Suppressor macrophage (primary cell): ENCODE measurements at regions not wholly inside any gene's neighbourhood (a gene's known extent, or its start where the extent isn't known, plus 50 kb on each side); places are given as distances from the start of the nearest gene placed in this dataset.
A peak's percentile ranks its signal among the peaks of the same experiment; 100 is the strongest.

ENCODE experiments used
- DNase-seq, 4 experiments: peaks; one replicate each; pipeline ENCODE4 v3.0.0-alpha.2; 2020 to 2022

DNA sequence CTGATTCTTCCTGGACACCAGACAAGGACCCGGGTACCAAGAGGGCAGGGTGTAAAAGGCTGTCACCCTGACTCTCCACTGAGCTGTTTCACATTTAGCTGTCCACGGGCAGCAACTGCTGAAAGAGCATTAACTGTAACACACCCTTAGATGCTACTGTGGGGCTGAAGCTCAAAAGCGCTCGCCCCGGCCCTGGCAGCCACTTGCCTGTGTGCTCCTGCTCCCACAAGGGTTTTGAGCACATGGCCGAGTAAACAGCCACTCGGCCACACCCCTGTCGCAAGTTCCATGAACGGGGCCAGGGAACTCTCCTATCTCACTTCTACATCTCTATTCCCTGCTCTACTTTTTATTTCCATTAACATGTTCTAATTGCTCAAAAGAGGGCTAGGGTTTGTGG is 421.7 kb downstream of the TUSC7 start:
- no peak for DNase-seq

DNA sequence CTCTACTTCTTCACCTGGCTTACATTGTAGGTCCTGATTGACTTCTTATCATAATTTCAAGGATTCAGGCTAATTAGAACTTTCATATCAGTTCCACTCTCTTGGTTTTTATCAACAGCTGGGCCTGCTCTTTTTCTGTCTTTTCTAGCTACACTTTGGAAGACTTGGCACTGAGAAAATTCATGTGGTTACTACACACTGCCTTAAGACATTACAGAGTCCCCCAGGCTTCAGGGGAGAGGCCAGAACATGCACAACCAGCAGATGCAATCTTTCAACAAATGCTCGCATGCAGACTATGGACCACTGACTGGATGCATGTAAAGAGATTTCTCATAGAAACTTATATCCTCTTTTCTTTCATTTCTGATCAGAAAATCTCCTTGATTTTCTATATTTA is 423.5 kb downstream of the TUSC7 start:
- DNase-seq, result no peak

DNA sequence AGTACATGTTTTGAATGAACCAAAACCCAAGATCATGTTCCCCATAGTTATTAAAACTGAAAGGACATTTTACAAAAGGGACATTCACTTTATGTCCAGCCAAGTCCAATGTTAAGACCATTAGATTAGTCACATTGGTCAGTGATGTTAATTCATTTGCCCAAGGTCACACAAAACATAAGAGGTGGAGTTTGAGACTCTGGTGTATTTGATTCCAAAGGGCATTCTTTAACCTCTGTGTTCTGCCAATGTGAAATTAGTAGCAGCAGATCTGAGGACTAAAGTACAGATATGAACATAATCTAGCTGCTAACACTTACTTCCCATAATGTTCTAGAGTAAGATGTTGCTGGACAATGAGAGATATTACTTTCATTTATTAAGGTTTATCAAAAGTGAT is 425.6 kb downstream of the TUSC7 start:
- DNase-seq, result no peak

DNA sequence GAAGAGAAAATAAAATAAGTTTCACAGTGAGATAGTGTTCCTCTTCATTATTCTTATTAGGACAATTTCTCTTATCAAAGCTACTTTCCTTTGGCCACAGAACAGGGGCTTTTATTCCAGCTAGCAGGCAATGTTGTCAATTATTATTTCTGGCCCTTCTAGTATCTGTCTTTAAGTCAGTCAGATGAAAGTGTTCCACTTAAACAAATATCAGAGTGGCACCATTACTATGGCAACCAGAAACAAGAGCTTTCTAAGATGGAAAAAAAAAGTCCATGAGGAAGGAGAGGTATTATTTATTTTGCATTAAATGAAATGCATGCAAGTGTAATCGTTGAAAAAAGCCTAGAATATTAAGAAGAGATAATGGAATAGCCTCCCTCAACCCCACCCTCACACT is 426.4 kb downstream of the TUSC7 start:
- no peak for DNase-seq

DNA sequence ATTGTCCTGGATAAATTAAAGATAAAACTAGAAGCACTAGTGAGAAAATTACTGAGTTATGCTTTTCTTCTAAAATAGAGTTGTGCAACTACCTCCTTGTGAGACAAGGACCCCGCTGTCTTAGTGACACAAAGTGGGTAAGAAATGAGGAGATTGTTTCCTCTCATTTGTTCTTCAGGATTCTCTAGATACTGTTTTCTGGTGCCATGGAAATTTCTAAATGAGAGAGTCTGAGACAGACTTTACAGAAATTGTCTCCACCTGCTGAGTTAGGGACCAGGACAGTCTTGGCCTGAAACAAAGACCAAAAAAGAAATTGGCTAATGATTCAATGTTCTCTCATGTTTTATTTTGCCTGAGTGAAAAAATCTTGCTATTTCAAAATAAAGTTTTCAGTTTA is 427.5 kb downstream of the TUSC7 start:
- DNase-seq, result no peak

DNA sequence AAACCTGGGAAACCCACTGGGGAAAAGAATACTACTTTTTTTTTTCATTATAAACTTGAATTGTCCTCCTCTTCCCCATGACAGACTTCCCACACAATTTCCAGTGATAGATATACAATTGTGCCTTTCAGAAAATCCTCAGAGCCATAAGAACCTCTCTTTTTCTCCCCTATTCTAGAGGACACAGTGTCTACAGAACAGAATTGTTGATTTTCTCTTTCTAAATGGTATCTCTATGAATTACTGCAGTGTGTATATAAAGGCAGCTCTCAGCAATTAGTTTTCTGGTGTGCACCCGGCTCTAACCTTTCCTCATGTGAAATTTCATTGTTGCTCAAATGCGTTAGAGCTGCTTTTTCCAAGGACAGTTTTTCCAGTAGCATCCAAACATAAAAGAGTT is 430.1 kb downstream of the TUSC7 start:
- no peak for DNase-seq

DNA sequence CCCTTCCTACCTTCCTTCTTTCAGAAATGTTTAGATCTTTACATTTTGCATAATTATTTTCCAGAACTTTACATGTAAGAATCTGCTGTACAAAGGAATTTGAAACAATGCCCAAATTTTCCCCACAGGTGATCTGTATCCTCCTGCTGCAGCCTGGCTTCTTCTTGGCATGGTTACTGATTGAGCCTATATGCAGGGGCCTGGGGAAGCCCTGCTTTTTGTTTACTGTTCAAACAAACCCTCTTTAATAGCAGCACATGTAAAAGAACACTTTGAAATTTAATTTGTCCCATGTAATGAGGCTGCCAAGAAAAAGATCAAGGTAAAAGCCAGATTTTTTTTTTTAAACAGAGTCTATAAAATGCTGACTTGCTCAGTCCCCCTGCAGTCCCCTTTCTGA is 432.2 kb downstream of the TUSC7 start:
- DNase-seq, result no peak

DNA sequence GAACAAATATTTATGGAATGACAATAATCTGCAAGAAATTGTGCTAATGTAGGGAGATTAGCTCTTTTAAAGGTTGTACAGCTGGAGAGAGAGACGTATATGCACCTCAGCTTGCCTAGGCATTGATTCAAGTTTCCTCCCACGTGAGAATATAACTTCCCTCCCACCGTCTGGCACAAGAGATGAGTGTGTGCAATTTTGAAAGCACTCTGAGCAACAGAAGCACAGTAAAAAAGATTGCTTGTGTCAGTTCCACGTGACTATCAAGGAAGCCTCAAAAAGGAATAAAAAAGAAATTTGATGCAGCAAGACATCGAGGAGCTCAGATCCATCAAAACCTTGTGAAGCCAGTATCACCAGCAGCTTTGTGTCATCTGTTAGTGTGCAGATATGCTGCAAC is 435.3 kb downstream of the TUSC7 start:
- DNase-seq, result peak; percentile 19 to 54 (median 38)

DNA sequence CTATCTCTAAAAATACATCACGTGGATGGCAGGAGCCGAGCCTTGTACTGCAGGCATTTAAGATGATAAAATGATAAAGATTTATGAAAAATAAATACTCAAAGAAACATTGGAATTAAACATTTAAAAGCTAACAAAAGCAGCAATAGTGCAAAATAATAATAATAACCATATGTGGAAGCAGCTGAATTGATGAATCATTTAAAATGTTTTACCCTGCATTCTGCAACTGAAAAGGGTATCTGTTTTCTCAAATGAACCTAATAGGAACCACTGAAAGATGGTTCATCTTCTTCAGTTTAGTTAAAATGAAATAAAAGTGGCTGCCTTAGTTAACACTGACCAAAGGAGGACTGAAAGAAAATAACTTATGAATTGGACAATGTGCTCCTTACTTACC is 436.1 kb downstream of the TUSC7 start:
- DNase-seq, result no peak

DNA sequence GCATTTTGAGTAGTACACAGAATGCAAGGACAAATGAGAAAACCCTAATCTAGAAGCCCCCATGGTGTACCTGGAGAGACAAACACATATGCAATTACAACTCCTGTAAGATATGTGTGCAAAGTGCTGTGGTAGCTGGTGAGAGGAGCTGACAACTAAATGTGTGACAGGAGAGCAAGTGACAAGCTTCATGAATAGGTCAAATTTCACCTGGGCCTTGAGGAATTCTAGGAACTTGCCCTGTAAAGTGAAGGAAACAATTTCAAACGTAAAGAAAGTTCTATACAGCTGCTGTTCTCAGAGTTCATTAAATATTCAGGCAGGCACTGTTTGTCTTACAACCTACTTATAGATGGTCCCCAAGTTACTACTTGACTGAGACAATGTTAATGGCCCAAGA is 437.0 kb downstream of the TUSC7 start:
- no peak for DNase-seq

DNA sequence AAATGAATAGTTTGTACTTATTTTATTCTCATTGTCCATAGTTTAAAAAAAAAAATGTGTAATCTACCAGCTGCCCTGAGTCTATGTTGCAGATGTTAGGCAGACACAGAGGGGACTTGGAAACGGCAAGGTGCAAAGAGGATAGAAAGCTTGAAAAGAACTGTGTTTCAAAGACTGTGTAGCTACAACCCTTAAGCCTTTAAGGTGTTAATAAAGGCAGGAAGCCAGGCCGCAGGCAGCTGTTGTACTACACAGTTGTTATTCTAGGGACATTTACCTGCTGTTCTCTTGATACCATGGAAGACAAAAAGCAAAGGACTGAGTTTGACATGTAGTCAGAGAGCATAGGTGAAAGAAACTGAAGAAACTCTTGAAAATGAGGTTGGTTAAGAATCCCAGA is 440.0 kb downstream of the TUSC7 start:
- no peak for DNase-seq

DNA sequence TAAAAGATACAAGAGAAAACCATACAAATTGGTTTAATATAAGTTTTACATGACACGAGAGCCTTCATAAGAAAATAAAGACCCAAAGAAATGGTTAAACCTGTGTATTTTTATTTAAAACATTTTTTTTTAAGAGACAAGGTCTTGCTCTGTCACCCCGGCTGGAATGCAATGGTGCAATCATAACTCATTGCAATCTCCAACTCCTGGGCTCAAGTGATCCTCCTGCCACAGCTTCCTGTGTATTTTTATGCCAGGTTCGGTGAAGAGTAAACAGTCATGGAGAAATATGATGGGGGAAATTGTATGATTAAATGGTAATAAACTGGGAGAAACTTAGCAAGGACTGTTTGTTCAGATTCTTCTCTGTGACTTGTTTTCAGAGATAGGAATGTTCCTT is 441.0 kb downstream of the TUSC7 start:
- no peak for DNase-seq

DNA sequence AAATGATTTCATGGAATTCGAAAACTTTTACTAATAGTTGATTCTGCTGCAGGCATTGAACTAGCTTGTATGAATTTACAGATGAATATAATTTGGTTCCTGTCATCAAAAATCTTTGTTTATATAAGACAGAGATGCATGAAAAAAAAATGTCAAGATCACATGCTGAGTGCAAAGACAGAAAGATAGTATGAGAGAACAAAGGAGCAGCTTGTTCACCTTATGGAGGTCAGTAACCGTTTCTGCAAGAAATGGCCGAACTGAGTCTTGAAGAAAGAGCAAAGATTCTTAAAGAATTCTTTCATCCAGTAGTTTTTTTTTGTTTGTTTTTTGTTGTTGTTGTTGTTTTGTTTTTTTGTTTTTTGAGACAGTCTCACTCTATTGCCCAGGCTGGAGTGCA is 450.6 kb downstream of the TUSC7 start:
- no peak for DNase-seq

DNA sequence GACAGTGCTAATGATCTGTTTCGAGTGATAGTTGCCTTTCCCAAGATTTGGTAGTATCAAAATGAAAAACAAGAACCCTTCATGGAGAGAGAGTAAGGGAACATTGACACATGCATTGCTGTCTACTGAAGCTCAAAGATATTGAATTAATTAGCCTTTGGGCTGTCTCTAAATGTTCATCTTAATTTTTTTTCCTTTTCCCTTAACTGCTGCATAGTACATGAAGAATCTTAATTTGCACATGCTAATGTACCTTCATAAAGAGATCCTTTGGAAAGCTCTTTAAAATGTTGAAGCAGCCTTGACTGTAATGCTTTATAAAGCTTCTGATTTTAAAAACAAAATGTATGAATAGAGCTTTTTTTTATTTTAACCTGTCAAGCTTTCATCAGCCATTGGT is 452.2 kb downstream of the TUSC7 start:
- no peak for DNase-seq

DNA sequence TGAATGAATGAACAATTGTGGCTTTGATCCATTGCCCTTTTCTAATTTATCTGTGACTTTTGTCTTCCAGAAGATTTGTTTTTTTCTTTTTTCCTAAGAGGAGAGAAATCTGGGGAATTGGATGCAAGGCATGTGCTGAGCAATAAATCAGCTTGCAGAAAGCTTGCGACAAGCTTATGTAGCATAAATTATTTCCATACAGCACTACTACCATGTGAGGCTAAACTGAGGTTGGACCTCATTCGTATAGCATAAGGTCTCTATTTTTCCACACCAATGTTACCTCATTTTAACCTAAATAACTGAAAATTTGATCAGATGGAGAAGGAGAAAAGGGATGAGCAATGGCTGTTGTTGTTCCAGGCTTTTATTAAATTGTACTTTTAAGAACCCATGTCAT is 455.6 kb downstream of the TUSC7 start:
- DNase-seq, result no peak

DNA sequence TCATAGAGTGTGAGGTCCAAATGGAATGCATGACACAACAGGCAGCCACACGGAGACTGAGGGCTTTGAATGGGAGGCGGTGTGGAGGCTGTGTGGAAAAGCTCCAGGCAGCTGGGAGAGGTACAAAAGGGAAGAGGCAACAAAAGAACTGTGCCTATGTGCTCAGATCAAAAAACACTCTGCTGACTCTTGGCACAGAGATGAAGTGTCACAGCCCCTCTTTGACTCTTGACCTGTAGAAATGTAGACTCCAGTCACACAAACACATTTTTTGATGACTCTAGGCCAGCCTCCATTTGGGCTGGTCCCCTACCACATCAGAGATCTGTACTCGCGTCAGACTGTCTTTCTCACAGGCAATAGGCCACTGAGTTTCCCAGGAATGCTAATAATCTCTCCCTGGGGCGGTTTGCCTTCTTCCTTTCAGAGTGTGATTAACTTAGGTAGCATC is 456.0 kb downstream of the TUSC7 start:
- DNase-seq, result no peak

DNA sequence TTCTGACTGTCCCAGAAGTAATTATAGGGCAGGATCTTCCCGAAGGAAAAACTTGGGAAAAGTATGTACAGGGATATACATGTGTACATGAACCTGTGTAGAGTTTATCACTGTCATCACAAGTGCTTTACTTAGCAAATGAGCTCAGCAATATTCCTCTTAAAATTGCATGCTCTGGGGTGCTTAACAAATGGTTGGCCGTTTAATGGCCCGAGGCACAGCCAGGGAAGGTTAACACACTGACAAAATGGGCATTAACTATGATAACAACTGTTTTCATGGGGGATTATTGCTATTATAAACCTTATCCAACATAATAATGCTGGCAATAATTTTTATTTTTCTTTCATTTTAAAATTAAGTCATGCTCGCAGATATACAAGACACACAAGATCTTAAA is 459.3 kb downstream of the TUSC7 start:
- DNase-seq, result no peak

DNA sequence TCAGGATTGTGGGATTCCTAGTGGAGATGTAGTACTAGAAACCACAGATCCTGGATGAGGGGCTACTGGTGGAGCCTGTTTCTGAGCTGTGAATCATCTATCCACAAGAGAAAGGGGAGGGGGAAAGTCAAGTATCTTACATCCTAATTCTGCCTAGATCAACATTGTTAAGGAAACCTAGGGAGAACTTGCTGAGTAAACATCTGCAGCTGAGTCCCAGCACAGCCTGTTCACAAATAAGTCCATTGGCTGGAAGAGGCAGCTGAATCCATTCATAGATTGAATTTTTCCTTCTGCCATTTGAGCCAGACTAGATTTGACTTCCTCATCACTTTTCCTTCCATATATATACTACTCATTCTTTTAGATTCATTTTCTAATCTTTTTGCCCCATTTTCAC is 460.5 kb downstream of the TUSC7 start:
- DNase-seq, result no peak

DNA sequence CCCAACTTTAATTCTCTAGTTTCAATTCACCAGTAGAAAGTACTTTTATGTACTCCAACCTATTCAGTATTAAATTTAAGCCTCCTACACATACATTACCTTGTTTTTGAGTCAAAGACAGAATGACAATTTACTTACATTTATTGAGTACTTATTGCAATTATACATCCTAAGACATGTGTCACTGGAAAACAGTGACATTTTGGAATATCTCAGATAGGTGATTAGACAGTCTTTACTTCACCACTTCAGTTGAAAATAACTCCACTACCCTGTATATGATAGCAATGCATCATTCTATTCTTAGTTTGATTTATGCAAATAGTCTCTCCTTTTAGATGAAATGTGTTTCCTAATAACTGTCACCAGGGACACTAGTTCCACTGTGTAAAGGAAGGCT is 461.5 kb downstream of the TUSC7 start:
- no peak for DNase-seq

DNA sequence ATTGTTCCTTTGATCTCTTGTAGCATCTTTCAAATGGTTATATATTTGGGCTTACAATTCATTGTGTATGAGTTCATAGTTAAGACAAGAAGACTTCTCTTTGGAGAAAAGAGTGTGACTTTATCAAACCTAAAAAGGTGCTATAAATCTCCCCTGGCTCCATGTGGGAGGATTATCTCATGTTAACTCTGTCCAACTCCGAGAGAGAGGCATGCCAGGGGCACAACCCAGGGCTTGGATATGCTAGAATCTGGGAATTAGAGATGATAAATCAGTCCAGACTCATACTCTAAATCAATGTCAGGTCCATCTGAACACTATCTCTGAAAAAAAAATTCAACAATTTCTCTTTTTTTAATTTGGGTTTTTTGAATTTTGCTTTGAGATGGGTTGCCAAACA is 462.8 kb downstream of the TUSC7 start:
- DNase-seq, result no peak

DNA sequence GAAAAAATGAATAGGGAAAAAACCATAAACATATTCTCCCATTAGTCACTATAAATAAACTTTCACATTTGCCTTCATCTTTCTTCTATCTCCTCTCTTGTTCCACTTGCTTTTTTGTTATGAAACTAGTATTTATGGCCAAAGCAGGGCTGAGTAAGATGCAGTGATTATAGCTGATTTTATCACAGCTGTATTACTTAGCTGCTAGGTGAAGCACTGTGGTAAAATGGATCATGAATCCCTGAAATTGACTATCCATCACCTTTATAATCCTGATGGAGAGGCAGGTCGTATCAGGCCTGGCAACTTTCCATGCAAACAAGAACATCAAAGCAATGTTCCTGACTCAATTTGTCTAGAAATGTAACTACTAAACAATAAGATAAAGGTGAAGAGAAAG is 471.6 kb downstream of the TUSC7 start:
- no peak for DNase-seq

DNA sequence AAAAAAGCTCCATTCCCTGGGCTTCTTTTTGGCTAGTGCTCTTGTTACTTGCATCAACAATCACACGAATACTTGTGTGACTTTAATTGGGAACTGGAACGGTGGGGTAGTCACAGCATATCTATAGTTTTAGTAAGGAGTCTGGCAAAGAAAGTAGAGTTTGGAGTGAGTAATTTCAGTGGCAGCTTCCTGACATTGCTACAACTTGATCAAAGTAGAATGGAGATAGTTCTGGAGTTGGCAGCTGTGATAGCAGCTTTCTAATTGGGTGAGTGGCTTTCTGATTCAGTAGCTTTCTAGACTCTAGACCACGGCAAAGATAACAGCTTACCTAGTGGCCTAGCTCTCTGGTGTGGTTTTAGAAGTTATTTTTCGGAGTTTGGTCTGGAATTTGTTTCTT is 475.0 kb downstream of the TUSC7 start:
- no peak for DNase-seq

DNA sequence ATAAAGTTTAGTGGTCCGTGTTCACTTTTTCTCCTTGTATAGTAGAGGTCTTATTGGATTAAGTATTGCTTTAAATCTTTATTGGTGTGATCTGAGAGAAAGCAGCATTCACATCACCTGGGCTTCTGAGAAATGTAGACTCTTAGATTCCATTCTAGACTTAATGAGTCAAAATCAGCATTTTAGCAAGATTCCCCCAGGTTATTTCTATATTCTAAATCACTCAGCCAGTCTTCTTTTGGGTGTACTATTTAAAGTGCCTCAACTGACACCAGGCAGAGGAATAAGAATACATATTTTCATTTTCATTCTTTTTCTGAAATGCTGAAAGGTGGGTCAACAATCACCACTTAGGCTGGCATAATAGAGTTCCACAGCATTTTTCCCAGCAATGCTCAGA is 481.7 kb downstream of the TUSC7 start:
- DNase-seq, result no peak

DNA sequence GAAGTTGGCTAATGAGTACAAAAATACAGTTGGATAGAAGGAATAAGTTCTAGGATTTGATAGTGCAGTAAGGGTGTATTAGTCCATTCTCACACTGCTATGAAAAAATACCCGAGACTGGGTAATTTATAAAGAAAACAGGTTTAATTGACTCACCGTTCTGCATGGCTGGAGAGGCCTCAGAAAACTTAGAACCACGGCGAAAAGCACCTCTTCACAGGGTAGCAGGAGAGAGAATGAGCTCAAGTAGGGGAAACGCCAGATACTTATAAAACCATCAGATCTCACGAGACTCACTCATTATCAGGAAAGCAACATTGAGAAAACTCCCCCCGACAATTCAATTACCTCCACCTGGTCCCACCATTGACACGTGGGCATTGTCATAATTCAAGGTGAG is 483.3 kb downstream of the TUSC7 start:
- DNase-seq, result no peak

DNA sequence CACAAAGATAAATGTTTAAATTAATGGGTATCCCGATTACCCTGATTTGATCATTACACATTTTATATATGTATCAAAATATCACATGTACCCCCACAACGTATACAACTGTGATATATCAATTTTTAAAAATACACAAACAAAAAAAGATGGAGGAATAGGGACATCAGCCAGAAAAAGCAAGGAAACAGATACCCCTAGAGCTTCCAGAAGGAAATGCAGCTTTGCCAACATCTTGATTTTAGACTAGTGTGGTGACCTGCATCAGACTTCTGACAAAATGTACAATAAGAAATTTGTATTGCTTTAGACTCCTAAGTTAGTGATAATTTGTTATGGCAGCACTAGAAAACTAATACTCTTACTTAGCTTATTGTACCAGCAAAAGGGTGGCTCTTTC is 483.8 kb downstream of the TUSC7 start:
- peak in 2 of 4 experiments; percentile 4 to 14 for DNase-seq

DNA sequence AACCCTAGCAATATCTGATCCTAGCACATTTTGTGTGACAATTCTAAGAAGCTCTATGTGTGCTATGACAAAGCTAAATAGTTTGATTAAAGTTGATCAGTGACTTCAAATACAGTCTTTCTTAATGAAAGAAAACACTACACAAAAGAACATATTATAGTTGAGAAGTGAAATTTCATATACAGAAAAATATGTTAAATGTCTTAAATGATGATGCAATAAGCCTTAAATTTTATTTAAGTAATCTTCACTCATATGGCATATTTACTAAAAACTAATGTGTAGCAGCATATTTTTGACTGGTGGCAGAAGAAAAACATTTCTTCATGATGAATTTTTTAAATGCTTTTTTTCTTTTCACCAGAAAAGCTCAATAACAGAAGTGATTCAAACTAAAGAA is 485.5 kb downstream of the TUSC7 start:
- no peak for DNase-seq
